ENCODE measurements at regions not wholly inside any gene's neighbourhood (a gene's known extent, or its start where the extent isn't known, plus 50 kb on each side); places are given as distances from the start of the nearest gene placed in this dataset.

DNA sequence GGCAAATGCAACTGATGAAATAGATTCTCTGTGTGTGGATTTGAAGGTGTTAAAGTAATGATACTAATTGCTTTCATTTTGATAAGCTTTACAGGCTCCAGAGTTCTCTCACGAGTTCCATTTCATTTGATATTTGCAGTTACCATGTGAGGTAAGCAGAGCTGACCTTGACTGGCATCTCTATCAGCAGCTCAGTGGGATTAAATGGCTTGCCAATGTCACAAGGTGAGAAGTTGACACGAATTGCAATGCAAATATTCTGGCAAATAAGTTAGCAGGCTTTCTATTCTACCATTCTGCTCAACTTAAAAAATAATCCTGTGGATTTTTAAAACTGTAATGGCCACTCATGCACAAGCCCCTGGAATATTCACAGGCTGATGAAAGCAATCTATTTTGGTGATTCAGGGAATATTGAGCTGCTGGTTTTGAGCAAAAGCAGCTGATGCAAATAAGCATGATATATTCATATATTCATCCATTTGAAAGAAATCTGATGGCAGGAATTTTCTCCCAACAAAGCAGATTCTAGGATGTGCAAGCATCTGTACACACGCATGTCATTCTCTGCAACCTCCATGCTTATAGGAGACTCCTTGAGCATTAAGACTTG is 64.5 kb upstream of the ANKRD1 start:
- TF ChIP-seq, protein P1, sequence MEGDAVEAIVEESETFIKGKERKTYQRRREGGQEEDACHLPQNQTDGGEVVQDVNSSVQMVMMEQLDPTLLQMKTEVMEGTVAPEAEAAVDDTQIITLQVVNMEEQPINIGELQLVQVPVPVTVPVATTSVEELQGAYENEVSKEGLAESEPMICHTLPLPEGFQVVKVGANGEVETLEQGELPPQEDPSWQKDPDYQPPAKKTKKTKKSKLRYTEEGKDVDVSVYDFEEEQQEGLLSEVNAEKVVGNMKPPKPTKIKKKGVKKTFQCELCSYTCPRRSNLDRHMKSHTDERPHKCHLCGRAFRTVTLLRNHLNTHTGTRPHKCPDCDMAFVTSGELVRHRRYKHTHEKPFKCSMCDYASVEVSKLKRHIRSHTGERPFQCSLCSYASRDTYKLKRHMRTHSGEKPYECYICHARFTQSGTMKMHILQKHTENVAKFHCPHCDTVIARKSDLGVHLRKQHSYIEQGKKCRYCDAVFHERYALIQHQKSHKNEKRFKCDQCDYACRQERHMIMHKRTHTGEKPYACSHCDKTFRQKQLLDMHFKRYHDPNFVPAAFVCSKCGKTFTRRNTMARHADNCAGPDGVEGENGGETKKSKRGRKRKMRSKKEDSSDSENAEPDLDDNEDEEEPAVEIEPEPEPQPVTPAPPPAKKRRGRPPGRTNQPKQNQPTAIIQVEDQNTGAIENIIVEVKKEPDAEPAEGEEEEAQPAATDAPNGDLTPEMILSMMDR (IDR thresholded peaks at IDR 0.05; ENCODE audit: borderline replicate concordance, extremely low read depth, low read length, poor library complexity, severe bottlenecking), result no peak
- TF ChIP-seq EZH2 (IDR thresholded peaks at IDR 0.05; ENCODE audit: borderline replicate concordance, low read depth, low read length, severe bottlenecking), result no peak
